GM12872 (cell line): ENCODE measurements at regions not wholly inside any gene's neighbourhood (a gene's known extent, or its start where the extent isn't known, plus 50 kb on each side); places are given as distances from the start of the nearest gene placed in this dataset.

Experiments used
- CTCF ChIP-seq: IDR thresholded peaks from 3 replicates; pipeline ENCODE4 v1.5.1; 2011; ENCODE audit warnings: low read depth, mild to moderate bottlenecking, low read length, moderate library complexity; ENCODE audit not compliant: insufficient read depth

GRCh38 chr22:27406389-27406861, 395.1 kb downstream of the MN1 start:
- no peak for TF ChIP-seq CTCF

GRCh38 chr22:27407369-27407985, 394.1 kb downstream of the MN1 start:
- no peak for TF ChIP-seq CTCF

- no peak for TF ChIP-seq CTCF
Observed at GRCh38 chr22:27408068-27408467, 393.5 kb downstream of the MN1 start.

- no peak for TF ChIP-seq CTCF
Observed at GRCh38 chr22:27409299-27409698, 392.3 kb downstream of the MN1 start.

- no peak for TF ChIP-seq CTCF
Observed at GRCh38 chr22:27412866-27413445, 388.6 kb downstream of the MN1 start.

GRCh38 chr22:27413702-27414101, 387.9 kb downstream of the MN1 start:
- TF ChIP-seq CTCF, result no peak

- TF ChIP-seq CTCF, result no peak
Observed at GRCh38 chr22:27416511-27417420, 384.8 kb downstream of the MN1 start.
